BJ (cell line): ENCODE measurements at regions not wholly inside any gene's neighbourhood (a gene's known extent, or its start where the extent isn't known, plus 50 kb on each side); places are given as distances from the start of the nearest gene placed in this dataset.

Experiments
- CTCF ChIA-PET: fragments of 350-600 bp; formaldehyde crosslinking; extraction: SDS; loops from one replicate; lab custom pipeline; 2021; ENCODE audit warnings: antibody characterized with exemption, inconsistent platforms; lab: Yijun Ruan, JAX
- POLR2A ChIA-PET: fragments of 300-600 bp; sonication (Branson Sonifier 250); formaldehyde crosslinking; extraction: SDS; loops from one replicate; lab custom pipeline; 2021; ENCODE audit warnings: antibody characterized with exemption; lab: Charles Lee
- DNase-seq: peaks from one replicate; pipeline ENCODE4 v3.0.0-alpha.2; 2011; ENCODE audit warnings: low read depth
- H3K27me3 ChIP-seq: 2 replicates; pipeline ENCODE4 v1.6.0; 2011; ENCODE audit warnings: low read length; ENCODE audit not compliant: control insufficient read depth, insufficient read depth
- H3K36me3 ChIP-seq: 2 replicates; pipeline ENCODE4 v1.5.1; 2011; ENCODE audit warnings: low read length; ENCODE audit not compliant: control insufficient read depth, insufficient read depth
- H3K4me3 ChIP-seq: 2 replicates; pipeline ENCODE4 v1.5.1; 2011; ENCODE audit warnings: low read depth, mild to moderate bottlenecking, control low read depth, low read length
- CTCF ChIP-seq: IDR thresholded peaks from 2 replicates; pipeline ENCODE4 v1.5.1; 2011; ENCODE audit warnings: low read depth, mild to moderate bottlenecking, control low read depth, inconsistent platforms, low read length, moderate library complexity; ENCODE audit not compliant: insufficient read depth

- H3K36me3 ChIP-seq, result no peaks in the 10 kb centered on the region
- no peaks in the 10 kb centered on the region for H3K27me3 ChIP-seq
- CTCF ChIA-PET, result no interaction called here
- DNase-seq, result no peak
- no peak for TF ChIP-seq CTCF
- POLR2A ChIA-PET, result no interaction called here
- H3K4me3 ChIP-seq, result no peak overlapping the region
These were observed 611.9 kb downstream of the IRX1 start for GRCh38 chr5:4207486-4207885.

GRCh38 chr5:4208537-4208936 lies 612.9 kb downstream of the IRX1 start:
- CTCF ChIA-PET, result no interaction called here
- Histone ChIP-seq H3K36me3 (no peaks in the 10 kb centered on the region), H3K27me3 (no peaks in the 10 kb centered on the region), H3K4me3 (no peak overlapping the region)
- POLR2A ChIA-PET, result no interaction called here
- no peak for TF ChIP-seq CTCF
- DNase-seq, result no peak

GRCh38 chr5:4208996-4209395 lies 613.4 kb downstream of the IRX1 start:
- Histone ChIP-seq H3K27me3 (no peaks in the 10 kb centered on the region), H3K4me3 (no peak overlapping the region), H3K36me3 (no peaks in the 10 kb centered on the region)
- no peak for DNase-seq
- POLR2A ChIA-PET, result no interaction called here
- CTCF ChIA-PET, result no interaction called here
- no peak for TF ChIP-seq CTCF

- no peaks in the 10 kb centered on the region for H3K36me3 ChIP-seq
- CTCF ChIA-PET, result no interaction called here
- no peak for TF ChIP-seq CTCF
- H3K27me3 ChIP-seq, result no peaks in the 10 kb centered on the region
- POLR2A ChIA-PET, result no interaction called here
- no peak overlapping the region for H3K4me3 ChIP-seq
- no peak for DNase-seq
These were observed 616.6 kb downstream of the IRX1 start for GRCh38 chr5:4212071-4212739.

- no peak for DNase-seq
- H3K4me3 ChIP-seq, result no peak overlapping the region
- CTCF ChIA-PET, result no interaction called here
- no peak for TF ChIP-seq CTCF
- POLR2A ChIA-PET, result no interaction called here
- H3K36me3 ChIP-seq, result no peaks in the 10 kb centered on the region
- H3K27me3 ChIP-seq, result no peaks in the 10 kb centered on the region
These were observed 617.6 kb downstream of the IRX1 start for GRCh38 chr5:4212981-4213819.
